Choroid plexus epithelial cell (primary cell): ENCODE measurements at regions not wholly inside any gene's neighbourhood (a gene's known extent, or its start where the extent isn't known, plus 50 kb on each side); places are given as distances from the start of the nearest gene placed in this dataset.

Source experiments
- DNase-seq: peaks from one replicate; pipeline ENCODE4 v3.0.0-alpha.2; 2010; ENCODE audit warnings: low read depth
- H3K4me3 ChIP-seq: 2 replicates; pipeline ENCODE4 v1.5.1; 2011; ENCODE audit warnings: low read depth, mild to moderate bottlenecking, control low read depth, low read length, moderate library complexity
- CTCF ChIP-seq: conservative IDR thresholded peaks from 2 replicates; pipeline ENCODE4 v1.5.1; 2011; ENCODE audit warnings: low read depth, mild to moderate bottlenecking, control low read depth, inconsistent platforms, low read length, moderate library complexity

GRCh38 chr4:136017556-136017955 lies 1514.7 kb downstream of the PCDH18 start:
- DNase-seq, result no peak
- no peak overlapping the region for H3K4me3 ChIP-seq
- no peak for TF ChIP-seq CTCF

GRCh38 chr4:136012220-136012619 lies 1520.1 kb downstream of the PCDH18 start:
- DNase-seq, result peak; percentile 17
- TF ChIP-seq CTCF, result no peak
- no peak overlapping the region for H3K4me3 ChIP-seq

GRCh38 chr4:136009258-136009832 lies 1522.9 kb downstream of the PCDH18 start:
- no peak for TF ChIP-seq CTCF
- DNase-seq, result no peak
- no peak overlapping the region for H3K4me3 ChIP-seq

- DNase-seq, result no peak
- no peak for TF ChIP-seq CTCF
- no peak overlapping the region for H3K4me3 ChIP-seq
Observed at GRCh38 chr4:136007991-136008390, 1524.3 kb downstream of the PCDH18 start.

GRCh38 chr4:136002316-136002715 lies 1530.0 kb downstream of the PCDH18 start:
- TF ChIP-seq CTCF, result no peak
- peak; percentile 4 for DNase-seq
- H3K4me3 ChIP-seq, result no peak overlapping the region

GRCh38 chr4:136001791-136002190 lies 1530.5 kb downstream of the PCDH18 start:
- TF ChIP-seq CTCF, result no peak
- H3K4me3 ChIP-seq, result no peak overlapping the region
- no peak for DNase-seq

GRCh38 chr4:136000246-136000645 lies 1532.0 kb downstream of the PCDH18 start:
- DNase-seq, result no peak
- TF ChIP-seq CTCF, result no peak

More at GRCh38 chr4:136000246-136000645, 1532.0 kb downstream of the PCDH18 start:
- H3K4me3 ChIP-seq, result no peak overlapping the region
